ENCODE measurements at regions not wholly inside any gene's neighbourhood (a gene's known extent, or its start where the extent isn't known, plus 50 kb on each side); places are given as distances from the start of the nearest gene placed in this dataset.

- TF ChIP-seq CTCF (IDR thresholded peaks at IDR 0.05) = no peak
- H3K4me3 ChIP-seq = no peak overlapping the region
- no peaks in the 10 kb centered on the region for H3K4me1 ChIP-seq
- H3K9me3 ChIP-seq = no peaks in the 10 kb centered on the region
- no peak for DNase-seq (ENCODE audit: low spot score)
- H3K27ac ChIP-seq = no peak overlapping the region
- no peaks in the 10 kb centered on the region for H3K36me3 ChIP-seq
- no peaks in the 10 kb centered on the region for H3K27me3 ChIP-seq
Observed at GRCh38 chr1:58282623-58283387, 263.7 kb downstream of the OMA1 start.

GRCh38 chr1:58266242-58266641 is 280.3 kb downstream of the OMA1 start:
- H3K27me3 ChIP-seq = no peaks in the 10 kb centered on the region
- no peaks in the 10 kb centered on the region for H3K4me1 ChIP-seq
- no peaks in the 10 kb centered on the region for H3K9me3 ChIP-seq
- DNase-seq (ENCODE audit: low spot score) = no peak
- no peaks in the 10 kb centered on the region for H3K36me3 ChIP-seq
- TF ChIP-seq CTCF (IDR thresholded peaks at IDR 0.05) = no peak
- no peak overlapping the region for H3K27ac ChIP-seq
- H3K4me3 ChIP-seq = no peak overlapping the region

GRCh38 chr1:58264462-58264861 is 282.1 kb downstream of the OMA1 start:
- Histone ChIP-seq H3K27me3 (no peaks in the 10 kb centered on the region), H3K27ac (no peak overlapping the region), H3K9me3 (no peaks in the 10 kb centered on the region), H3K36me3 (no peaks in the 10 kb centered on the region), H3K4me1 (no peaks in the 10 kb centered on the region), H3K4me3 (no peak overlapping the region)
- DNase-seq (ENCODE audit: low spot score) = no peak
- no peak for TF ChIP-seq CTCF (IDR thresholded peaks at IDR 0.05)

GRCh38 chr1:58262702-58263101 is 283.8 kb downstream of the OMA1 start:
- H3K36me3 ChIP-seq = no peaks in the 10 kb centered on the region
- TF ChIP-seq CTCF (IDR thresholded peaks at IDR 0.05) = no peak
- no peaks in the 10 kb centered on the region for H3K4me1 ChIP-seq
- no peak overlapping the region for H3K27ac ChIP-seq
- H3K9me3 ChIP-seq = no peaks in the 10 kb centered on the region
- H3K27me3 ChIP-seq = no peaks in the 10 kb centered on the region
- no peak for DNase-seq (ENCODE audit: low spot score)
- H3K4me3 ChIP-seq = no peak overlapping the region

- no peak for TF ChIP-seq CTCF (IDR thresholded peaks at IDR 0.05)
- H3K9me3 ChIP-seq = no peaks in the 10 kb centered on the region
- no peak for DNase-seq (ENCODE audit: low spot score)
- H3K36me3 ChIP-seq = no peaks in the 10 kb centered on the region
- no peak overlapping the region for H3K27ac ChIP-seq
- H3K27me3 ChIP-seq = no peaks in the 10 kb centered on the region
- no peak overlapping the region for H3K4me3 ChIP-seq
- H3K4me1 ChIP-seq = no peaks in the 10 kb centered on the region
Observed at GRCh38 chr1:58258082-58258481, 288.4 kb downstream of the OMA1 start.

- Histone ChIP-seq H3K27me3 (no peaks in the 10 kb centered on the region), H3K4me3 (no peak overlapping the region), H3K9me3 (no peaks in the 10 kb centered on the region), H3K4me1 (no peaks in the 10 kb centered on the region), H3K36me3 (no peaks in the 10 kb centered on the region), H3K27ac (no peak overlapping the region)
- no peak for TF ChIP-seq CTCF (IDR thresholded peaks at IDR 0.05)
- DNase-seq (ENCODE audit: low spot score) = no peak
Observed at GRCh38 chr1:58257003-58257402, 289.5 kb downstream of the OMA1 start.

Data from right atrium auricular region (tissue), 2 donors.